Osteocyte (in vitro differentiated cells): ENCODE measurements at regions not wholly inside any gene's neighbourhood (a gene's known extent, or its start where the extent isn't known, plus 50 kb on each side); places are given as distances from the start of the nearest gene placed in this dataset.

Source experiments
- DNase-seq: peaks from one replicate; pipeline ENCODE4 v3.0.0; 2021; ENCODE audit warnings: mixed read lengths; ENCODE audit not compliant: unreplicated experiment; ENCODE audit errors: extremely low spot score
- H3K27ac Mint-ChIP-seq: one replicate; pipeline ENCODE4 v1.8.0; 2021; ENCODE audit warnings: mild to moderate bottlenecking, mixed read lengths; ENCODE audit not compliant: unreplicated experiment
- H3K27me3 Mint-ChIP-seq: one replicate; pipeline ENCODE4 v1.8.0; 2021; ENCODE audit warnings: mixed read lengths; ENCODE audit not compliant: unreplicated experiment
- H3K36me3 Mint-ChIP-seq: one replicate; pipeline ENCODE4 v1.8.0; 2021; ENCODE audit warnings: mixed read lengths; ENCODE audit not compliant: unreplicated experiment
- H3K4me1 Mint-ChIP-seq: one replicate; pipeline ENCODE4 v1.8.0; 2021; ENCODE audit warnings: mixed read lengths; ENCODE audit not compliant: unreplicated experiment
- H3K4me3 Mint-ChIP-seq: one replicate; pipeline ENCODE4 v1.8.0; 2021; ENCODE audit warnings: mild to moderate bottlenecking, moderate library complexity, mixed read lengths; ENCODE audit not compliant: unreplicated experiment
- H3K9me3 Mint-ChIP-seq: one replicate; pipeline ENCODE4 v1.8.0; 2021; ENCODE audit warnings: mixed read lengths; ENCODE audit not compliant: unreplicated experiment
- CTCF ChIP-seq: fragments of 200-600 bp; sonication (generic); IDR thresholded peaks from 2 replicates; pipeline ENCODE4 v1.5.0; 2021; ENCODE audit warnings: antibody characterized with exemption, mild to moderate bottlenecking, moderate library complexity

GRCh38 chr6:168817558-168818159 is 376.7 kb downstream of the SMOC2 start:
- no peak overlapping the region for H3K4me3 Mint-ChIP-seq
- no peak for TF ChIP-seq CTCF
- H3K9me3 Mint-ChIP-seq = peaks cover 9% of the 10 kb centered on the region
- peaks cover 20% of the 10 kb centered on the region for H3K27me3 Mint-ChIP-seq
- H3K4me1 Mint-ChIP-seq = peaks cover 6% of the 10 kb centered on the region
- peaks cover 2% of the 10 kb centered on the region for H3K36me3 Mint-ChIP-seq
- no peak for DNase-seq
- no peak overlapping the region for H3K27ac Mint-ChIP-seq

GRCh38 chr6:168815229-168815628 is 374.2 kb downstream of the SMOC2 start:
- H3K27ac Mint-ChIP-seq = no peak overlapping the region
- no peak for DNase-seq
- H3K36me3 Mint-ChIP-seq = peaks cover 2% of the 10 kb centered on the region
- no peaks in the 10 kb centered on the region for H3K4me1 Mint-ChIP-seq
- H3K27me3 Mint-ChIP-seq = peaks cover 27% of the 10 kb centered on the region
- peaks cover 9% of the 10 kb centered on the region for H3K9me3 Mint-ChIP-seq
- H3K4me3 Mint-ChIP-seq = no peak overlapping the region
- peak; percentile 33 for TF ChIP-seq CTCF

- DNase-seq = no peak
- H3K9me3 Mint-ChIP-seq = no peaks in the 10 kb centered on the region
- H3K27ac Mint-ChIP-seq = no peak overlapping the region
- no peaks in the 10 kb centered on the region for H3K4me1 Mint-ChIP-seq
- H3K36me3 Mint-ChIP-seq = no peaks in the 10 kb centered on the region
- TF ChIP-seq CTCF = no peak
- no peak overlapping the region for H3K4me3 Mint-ChIP-seq
- H3K27me3 Mint-ChIP-seq = peaks cover 32% of the 10 kb centered on the region
Measured at GRCh38 chr6:168808232-168808631, 367.2 kb downstream of the SMOC2 start.

- no peak for DNase-seq
- peaks cover 4% of the 10 kb centered on the region for H3K9me3 Mint-ChIP-seq
- peaks cover 55% of the 10 kb centered on the region for H3K27me3 Mint-ChIP-seq
- no peaks in the 10 kb centered on the region for H3K4me1 Mint-ChIP-seq
- no peak for TF ChIP-seq CTCF
- no peak overlapping the region for H3K27ac Mint-ChIP-seq
- no peak overlapping the region for H3K4me3 Mint-ChIP-seq
- no peaks in the 10 kb centered on the region for H3K36me3 Mint-ChIP-seq
Measured at GRCh38 chr6:168804331-168804730, 363.3 kb downstream of the SMOC2 start.

GRCh38 chr6:168803874-168804273 is 362.9 kb downstream of the SMOC2 start:
- no peak for TF ChIP-seq CTCF
- peaks cover 58% of the 10 kb centered on the region for H3K27me3 Mint-ChIP-seq
- no peak for DNase-seq
- H3K36me3 Mint-ChIP-seq = no peaks in the 10 kb centered on the region
- H3K27ac Mint-ChIP-seq = no peak overlapping the region
- H3K4me3 Mint-ChIP-seq = no peak overlapping the region
- no peaks in the 10 kb centered on the region for H3K4me1 Mint-ChIP-seq
- peaks cover 4% of the 10 kb centered on the region for H3K9me3 Mint-ChIP-seq
